Stimulated activated naive CD8-positive, alpha-beta T cell treated with anti-CD3 and anti-CD28 coated beads, Interleukin-15, amount 100 ng/mL, for 72 hours (primary cell): ENCODE measurements at regions not wholly inside any gene's neighbourhood (a gene's known extent, or its start where the extent isn't known, plus 50 kb on each side); places are given as distances from the start of the nearest gene placed in this dataset.
"Not testable (repeated sequence)": the region's sequence is repeated elsewhere in the genome, so short reads cannot be mapped to it uniquely, and the experiment has no call there.

Experiments used
- ATAC-seq: fragments of 150-1000 bp; cut with Tn5 transposase; 2 replicates; pipeline ENCODE4 v1.10.0; 2021; ENCODE audit warnings: mild to moderate bottlenecking, moderate library complexity
- DNase-seq, 2 donors: peaks; one replicate each; pipeline ENCODE4 v3.0.0; 2021 to 2022
- H3K27ac Mint-ChIP-seq, 2 donors: one replicate each; pipeline ENCODE4 v1.8.0; 2022; ENCODE audit warnings: mild to moderate bottlenecking in 2 of 2, mixed read lengths in 2 of 2, moderate library complexity in 2 of 2
- H3K27me3 Mint-ChIP-seq: one replicate; pipeline ENCODE4 v1.8.0; 2022; ENCODE audit warnings: mixed read lengths
- H3K4me1 Mint-ChIP-seq: one replicate; pipeline ENCODE4 v1.8.0; 2022; ENCODE audit warnings: mild to moderate bottlenecking, mixed read lengths
- H3K4me3 Mint-ChIP-seq, 2 donors: one replicate each; pipeline ENCODE4 v1.8.0; 2022; ENCODE audit warnings: mild to moderate bottlenecking in 2 of 2, mixed read lengths in 2 of 2, moderate library complexity in 1 of 2
- H3K9me3 Mint-ChIP-seq, 2 donors: one replicate each; pipeline ENCODE4 v1.8.0; 2022; ENCODE audit warnings: mixed read lengths in 2 of 2

GRCh38 chr16:10296956-10297340 lies 88.9 kb upstream of the ATF7IP2 start:
- Mint-ChIP-seq H3K4me1 (no peaks in the 10 kb centered on the region), H3K27ac (no peak overlapping the region), H3K4me3 (no peak overlapping the region), H3K9me3 (peaks cover 15 to 21% of the 10 kb centered on the region in 2 donors), H3K27me3 (no peaks in the 10 kb centered on the region)
- ATAC-seq, result no peak
- DNase-seq, result no peak

GRCh38 chr16:10297341-10298006 lies 88.4 kb upstream of the ATF7IP2 start:
- no peak for DNase-seq
- Mint-ChIP-seq H3K27me3 (no peaks in the 10 kb centered on the region), H3K4me1 (no peaks in the 10 kb centered on the region), H3K4me3 (no peak overlapping the region), H3K9me3 (peaks cover 15 to 21% of the 10 kb centered on the region in 2 donors), H3K27ac (no peak overlapping the region)
- ATAC-seq, result no peak

- H3K27me3 Mint-ChIP-seq, result no peaks in the 10 kb centered on the region
- no peaks in the 10 kb centered on the region for H3K4me1 Mint-ChIP-seq
- no peaks in the 10 kb centered on the region for H3K9me3 Mint-ChIP-seq
- H3K27ac Mint-ChIP-seq, result no peak overlapping the region
- no peak overlapping the region for H3K4me3 Mint-ChIP-seq
- ATAC-seq (no peak), DNase-seq (no peak)
These were observed 85.0 kb upstream of the ATF7IP2 start for GRCh38 chr16:10300905-10301304.

GRCh38 chr16:10301547-10301946 lies 84.3 kb upstream of the ATF7IP2 start:
- H3K27ac Mint-ChIP-seq, ATAC-seq, DNase-seq, H3K9me3 Mint-ChIP-seq, H3K27me3 Mint-ChIP-seq, H3K4me3 Mint-ChIP-seq, H3K4me1 Mint-ChIP-seq: not testable (repeated sequence)

- Mint-ChIP-seq H3K4me1 (no peaks in the 10 kb centered on the region), H3K9me3 (no peaks in the 10 kb centered on the region), H3K4me3 (no peak overlapping the region), H3K27ac (no peak overlapping the region), H3K27me3 (no peaks in the 10 kb centered on the region)
- ATAC-seq, result no peak
- DNase-seq, result no peak
These were observed 79.9 kb upstream of the ATF7IP2 start for GRCh38 chr16:10305912-10306311.

GRCh38 chr16:10308305-10309193 lies 77.3 kb upstream of the ATF7IP2 start:
- Mint-ChIP-seq H3K9me3 (no peaks in the 10 kb centered on the region), H3K4me1 (no peaks in the 10 kb centered on the region), H3K4me3 (no peak overlapping the region), H3K27ac (no peak overlapping the region), H3K27me3 (no peaks in the 10 kb centered on the region)
- DNase-seq (no peak), ATAC-seq (no peak)

GRCh38 chr16:10309271-10309932 lies 76.5 kb upstream of the ATF7IP2 start:
- ATAC-seq (no peak), DNase-seq (no peak)
- Mint-ChIP-seq H3K27me3 (no peaks in the 10 kb centered on the region), H3K9me3 (no peaks in the 10 kb centered on the region), H3K27ac (peak overlapping the region in 1 of 2 donors; percentile 43), H3K4me3 (no peak overlapping the region), H3K4me1 (no peaks in the 10 kb centered on the region)

- Mint-ChIP-seq H3K4me1 (peaks cover 4% of the 10 kb centered on the region), H3K4me3 (no peak overlapping the region), H3K27ac (no peak overlapping the region), H3K9me3 (no peaks in the 10 kb centered on the region), H3K27me3 (no peaks in the 10 kb centered on the region)
- no peak for ATAC-seq
- no peak for DNase-seq
These were observed 73.9 kb upstream of the ATF7IP2 start for GRCh38 chr16:10312008-10312407.

- no peak overlapping the region for H3K4me3 Mint-ChIP-seq
- H3K27ac Mint-ChIP-seq, result no peak overlapping the region
- no peak for ATAC-seq
- no peaks in the 10 kb centered on the region for H3K27me3 Mint-ChIP-seq
- no peak for DNase-seq
- no peaks in the 10 kb centered on the region for H3K9me3 Mint-ChIP-seq
- peaks cover 4% of the 10 kb centered on the region for H3K4me1 Mint-ChIP-seq
These were observed 72.8 kb upstream of the ATF7IP2 start for GRCh38 chr16:10312784-10313724.

GRCh38 chr16:10314317-10314716 lies 71.5 kb upstream of the ATF7IP2 start:
- Mint-ChIP-seq H3K27ac (no peak overlapping the region), H3K4me3 (no peak overlapping the region), H3K9me3 (no peaks in the 10 kb centered on the region), H3K27me3 (no peaks in the 10 kb centered on the region), H3K4me1 (peaks cover 9% of the 10 kb centered on the region)
- DNase-seq, result no peak
- ATAC-seq, result no peak

- Mint-ChIP-seq H3K27me3 (no peaks in the 10 kb centered on the region), H3K4me3 (no peak overlapping the region), H3K4me1 (peaks cover 12% of the 10 kb centered on the region), H3K27ac (no peak overlapping the region), H3K9me3 (no peaks in the 10 kb centered on the region)
- ATAC-seq (no peak), DNase-seq (no peak)
These were observed 71.0 kb upstream of the ATF7IP2 start for GRCh38 chr16:10314811-10315210.

GRCh38 chr16:10317425-10318001 lies 68.3 kb upstream of the ATF7IP2 start:
- no peak for DNase-seq
- Mint-ChIP-seq H3K27ac (no peak overlapping the region), H3K4me1 (peaks cover 12% of the 10 kb centered on the region), H3K4me3 (no peak overlapping the region), H3K27me3 (no peaks in the 10 kb centered on the region), H3K9me3 (no peaks in the 10 kb centered on the region)
- ATAC-seq, result no peak

GRCh38 chr16:10318798-10319500 lies 66.9 kb upstream of the ATF7IP2 start:
- Mint-ChIP-seq H3K9me3 (peaks cover 2 to 5% of the 10 kb centered on the region in 2 donors), H3K4me3 (no peak overlapping the region), H3K27ac (no peak overlapping the region), H3K4me1 (peaks cover 19% of the 10 kb centered on the region), H3K27me3 (no peaks in the 10 kb centered on the region)
- ATAC-seq (no peak), DNase-seq (no peak)
